NCI-H82 treated with DMSO at 0.1 percent for 48 hours (cell line): ENCODE measurements at regions not wholly inside any gene's neighbourhood (a gene's known extent, or its start where the extent isn't known, plus 50 kb on each side); places are given as distances from the start of the nearest gene placed in this dataset.

Source experiments
- DNase-seq: peaks from one replicate; lab custom pipeline; 2025; ENCODE audit not compliant: unreplicated experiment; lab: John Stamatoyannopoulos, UW

GRCh38 chr2:19611491-19612332 lies 253.3 kb upstream of the OSR1 start:
- DNase-seq, result no peak

- DNase-seq, result no peak
These were observed 250.8 kb upstream of the OSR1 start for GRCh38 chr2:19609266-19609665.

- DNase-seq, result no peak
These were observed 249.7 kb upstream of the OSR1 start for GRCh38 chr2:19607931-19608771.

GRCh38 chr2:19607400-19607799 lies 249.0 kb upstream of the OSR1 start:
- DNase-seq, result no peak

- DNase-seq, result no peak
These were observed 242.6 kb upstream of the OSR1 start for GRCh38 chr2:19600982-19601381.

- no peak for DNase-seq
These were observed 242.1 kb upstream of the OSR1 start for GRCh38 chr2:19600506-19600905.

GRCh38 chr2:19598971-19599370 lies 240.5 kb upstream of the OSR1 start:
- DNase-seq, result no peak

- no peak for DNase-seq
These were observed 233.8 kb upstream of the OSR1 start for GRCh38 chr2:19592197-19592596.

- no peak for DNase-seq
These were observed 231.4 kb upstream of the OSR1 start for GRCh38 chr2:19589791-19590190.

- DNase-seq, result no peak
These were observed 222.4 kb upstream of the OSR1 start for GRCh38 chr2:19580830-19581229.

GRCh38 chr2:19580264-19580663 lies 221.8 kb upstream of the OSR1 start:
- DNase-seq, result no peak

- DNase-seq, result no peak
These were observed 221.0 kb upstream of the OSR1 start for GRCh38 chr2:19579461-19579860.

- no peak for DNase-seq
These were observed 219.3 kb upstream of the OSR1 start for GRCh38 chr2:19577723-19578122.

- no peak for DNase-seq
These were observed 218.0 kb upstream of the OSR1 start for GRCh38 chr2:19576411-19576810.

GRCh38 chr2:19575641-19576040 lies 217.2 kb upstream of the OSR1 start:
- DNase-seq, result no peak

GRCh38 chr2:19574778-19575260 lies 216.4 kb upstream of the OSR1 start:
- no peak for DNase-seq

GRCh38 chr2:19573784-19574183 lies 215.4 kb upstream of the OSR1 start:
- no peak for DNase-seq

- DNase-seq, result no peak
These were observed 213.3 kb upstream of the OSR1 start for GRCh38 chr2:19571773-19572172.

GRCh38 chr2:19569300-19569791 lies 210.9 kb upstream of the OSR1 start:
- no peak for DNase-seq

- DNase-seq, result no peak
These were observed 210.4 kb upstream of the OSR1 start for GRCh38 chr2:19568809-19569208.

- DNase-seq, result no peak
These were observed 202.4 kb upstream of the OSR1 start for GRCh38 chr2:19560785-19561184.
